ENCODE measurements at regions not wholly inside any gene's neighbourhood (a gene's known extent, or its start where the extent isn't known, plus 50 kb on each side); places are given as distances from the start of the nearest gene placed in this dataset.

DNA sequence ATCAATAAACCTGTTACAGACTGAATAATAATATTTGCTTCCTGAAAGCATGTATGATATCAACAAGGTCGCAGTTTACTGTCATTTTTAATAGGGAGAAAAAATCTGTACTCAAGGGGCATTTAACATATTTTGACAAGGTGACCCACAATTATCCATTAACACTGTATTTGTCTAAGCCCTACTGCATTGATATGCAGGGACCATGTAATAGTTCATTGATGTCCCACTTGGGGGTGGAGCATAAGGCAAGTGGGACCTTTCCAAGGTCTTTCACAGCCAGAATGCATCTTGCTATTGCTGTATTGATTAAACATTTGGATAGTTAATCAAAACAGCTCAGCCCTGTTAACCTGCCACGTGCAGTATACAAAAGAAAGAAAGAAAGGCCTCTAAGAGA lies 502.0 kb downstream of the NR2F1-AS1 start:
- CTCF ChIA-PET: no interaction called here
- H2AFZ ChIP-seq (ENCODE audit: insufficient read depth, low read depth, low read length, poor library complexity, severe bottlenecking): no peak overlapping the region

DNA sequence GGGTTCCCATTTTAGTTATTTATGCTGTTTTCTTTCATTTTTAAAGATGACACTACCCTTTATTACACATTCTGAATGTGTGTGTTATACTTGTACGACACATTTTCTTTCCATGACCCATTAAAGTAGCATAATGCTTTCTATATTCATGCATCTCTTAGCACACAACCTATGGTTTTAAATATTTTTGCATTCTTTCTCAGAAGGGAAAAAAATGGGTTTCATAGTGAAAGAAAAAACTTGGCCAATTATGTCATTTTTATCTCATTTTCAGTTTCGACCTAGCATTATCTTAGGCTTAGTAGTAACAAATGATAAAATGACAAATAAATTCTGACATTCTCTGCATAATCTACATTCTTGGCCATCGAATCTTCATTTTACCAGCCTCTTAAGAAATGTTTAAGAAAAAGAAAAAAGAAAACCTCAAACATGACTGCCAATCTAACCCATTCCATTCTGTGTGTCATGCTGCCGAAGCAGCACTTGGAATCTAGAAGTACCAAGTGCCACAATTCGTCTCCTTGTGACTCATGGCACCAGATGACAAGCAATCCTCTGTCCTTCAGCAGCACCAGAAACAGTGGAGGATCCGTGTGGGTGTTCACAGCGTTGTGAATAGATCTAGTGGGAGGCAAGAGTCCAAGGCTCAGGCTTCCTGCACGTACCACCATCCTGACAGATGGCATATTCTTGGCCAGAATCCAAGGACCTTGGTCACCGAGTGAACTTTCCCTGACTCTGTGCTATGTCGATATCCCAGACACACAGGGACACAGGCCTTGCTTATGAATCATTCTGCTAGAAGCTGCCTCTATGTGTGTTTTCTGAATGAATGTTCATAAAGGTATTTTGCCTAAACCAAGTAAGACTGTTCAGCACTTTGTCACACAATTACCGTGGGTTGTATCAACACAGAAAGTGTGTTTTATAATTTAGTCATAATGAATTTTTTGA lies 502.7 kb downstream of the NR2F1-AS1 start:
- Histone ChIP-seq H3K9me3 (ENCODE audit: control extremely low read depth in 1 of 3, control insufficient read depth in 2 of 3, insufficient read depth in 1 of 3, low read length in 2 of 3) (no peaks in the 10 kb centered on the region), H3K9ac (ENCODE audit: low read length) (no peak overlapping the region), H3K36me3 (replicated peaks in 1 of 2; ENCODE audit: control extremely low read depth in 1 of 2, control insufficient read depth in 1 of 2, extremely low read depth in 1 of 2, insufficient read depth in 2 of 2, low read length in 1 of 2) (no peaks in the 10 kb centered on the region), H3K4me3 (ENCODE audit: control extremely low read depth in 1 of 5, extremely low read depth in 1 of 5, insufficient read depth in 1 of 5, low read depth in 2 of 5, low read length in 4 of 5) (no peak overlapping the region), H3K79me2 (ENCODE audit: control insufficient read depth, insufficient read depth, low read length) (no peaks in the 10 kb centered on the region), H3K4me1 (ENCODE audit: control insufficient read depth in 2 of 2, insufficient read depth in 2 of 2, low read length in 2 of 2) (no peaks in the 10 kb centered on the region), H3K27me3 (replicated peaks in 1 of 4; ENCODE audit: control extremely low read depth in 1 of 4, control insufficient read depth in 3 of 4, insufficient read depth in 4 of 4, low read length in 3 of 4) (no peaks in the 10 kb centered on the region), H3K4me2 (replicated peaks; ENCODE audit: low read depth, low read length, poor library complexity, severe bottlenecking) (no peak overlapping the region), H3K27ac (ENCODE audit: low read length in 2 of 2) (no peak overlapping the region), H4K20me1 (ENCODE audit: control insufficient read depth, insufficient read depth, low read length, poor library complexity, severe bottlenecking) (no peaks in the 10 kb centered on the region), H2AFZ (ENCODE audit: insufficient read depth, low read depth, low read length, poor library complexity, severe bottlenecking) (no peak overlapping the region)
- Mint-ChIP-seq H3K27me3 (no peaks in the 10 kb centered on the region), H3K27ac (no peak overlapping the region), H3K4me3 (no peak overlapping the region), H3K4me1 (no peaks in the 10 kb centered on the region), H3K9me3 (ENCODE audit: insufficient read depth) (no peaks in the 10 kb centered on the region)
- TF ChIP-seq, protein P1, sequence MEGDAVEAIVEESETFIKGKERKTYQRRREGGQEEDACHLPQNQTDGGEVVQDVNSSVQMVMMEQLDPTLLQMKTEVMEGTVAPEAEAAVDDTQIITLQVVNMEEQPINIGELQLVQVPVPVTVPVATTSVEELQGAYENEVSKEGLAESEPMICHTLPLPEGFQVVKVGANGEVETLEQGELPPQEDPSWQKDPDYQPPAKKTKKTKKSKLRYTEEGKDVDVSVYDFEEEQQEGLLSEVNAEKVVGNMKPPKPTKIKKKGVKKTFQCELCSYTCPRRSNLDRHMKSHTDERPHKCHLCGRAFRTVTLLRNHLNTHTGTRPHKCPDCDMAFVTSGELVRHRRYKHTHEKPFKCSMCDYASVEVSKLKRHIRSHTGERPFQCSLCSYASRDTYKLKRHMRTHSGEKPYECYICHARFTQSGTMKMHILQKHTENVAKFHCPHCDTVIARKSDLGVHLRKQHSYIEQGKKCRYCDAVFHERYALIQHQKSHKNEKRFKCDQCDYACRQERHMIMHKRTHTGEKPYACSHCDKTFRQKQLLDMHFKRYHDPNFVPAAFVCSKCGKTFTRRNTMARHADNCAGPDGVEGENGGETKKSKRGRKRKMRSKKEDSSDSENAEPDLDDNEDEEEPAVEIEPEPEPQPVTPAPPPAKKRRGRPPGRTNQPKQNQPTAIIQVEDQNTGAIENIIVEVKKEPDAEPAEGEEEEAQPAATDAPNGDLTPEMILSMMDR (IDR thresholded peaks at IDR 0.05): no peak
- no peak for TF ChIP-seq EZH2 (IDR thresholded peaks at IDR 0.05; ENCODE audit: borderline replicate concordance, insufficient read depth, low read depth, low read length, poor library complexity, severe bottlenecking)
- DNase-seq (no peak), ATAC-seq (ENCODE audit: low read depth) (no peak)
- ChIA-PET POLR2A (no interaction called here), CTCF (no interaction called here)
- intact Hi-C loops (cut with micrococcal nuclease): no loop called here
- WGBS (ENCODE audit: insufficient coverage): 87% methylated on average over 7 of the region's 11 CpGs

More for the DNA sequence above, 502.0 kb downstream of the NR2F1-AS1 start:
- no CpG with 5 or more reads among the region's 2 CpGs for WGBS (ENCODE audit: insufficient coverage)
- no peaks in the 10 kb centered on the region for H3K27me3 Mint-ChIP-seq
- H3K36me3 ChIP-seq (replicated peaks in 1 of 2; ENCODE audit: control extremely low read depth in 1 of 2, control insufficient read depth in 1 of 2, extremely low read depth in 1 of 2, insufficient read depth in 2 of 2, low read length in 1 of 2): no peaks in the 10 kb centered on the region
- no peak overlapping the region for H3K4me2 ChIP-seq (replicated peaks; ENCODE audit: low read depth, low read length, poor library complexity, severe bottlenecking)
- no peak for DNase-seq
- H3K27ac Mint-ChIP-seq: no peak overlapping the region
- H3K9ac ChIP-seq (ENCODE audit: low read length): no peak overlapping the region
- H4K20me1 ChIP-seq (ENCODE audit: control insufficient read depth, insufficient read depth, low read length, poor library complexity, severe bottlenecking): no peaks in the 10 kb centered on the region
- POLR2A ChIA-PET: no interaction called here
- H3K4me3 Mint-ChIP-seq: no peak overlapping the region
- H3K4me1 ChIP-seq (ENCODE audit: control insufficient read depth in 2 of 2, insufficient read depth in 2 of 2, low read length in 2 of 2): no peaks in the 10 kb centered on the region
- intact Hi-C loops (cut with micrococcal nuclease): no loop called here
- no peak for TF ChIP-seq EZH2 (IDR thresholded peaks at IDR 0.05; ENCODE audit: borderline replicate concordance, insufficient read depth, low read depth, low read length, poor library complexity, severe bottlenecking)
- TF ChIP-seq, protein P1 (IDR thresholded peaks at IDR 0.05): no peak
- H3K9me3 Mint-ChIP-seq (ENCODE audit: insufficient read depth): no peaks in the 10 kb centered on the region
- no peak overlapping the region for H3K27ac ChIP-seq (ENCODE audit: low read length in 2 of 2)
- no peaks in the 10 kb centered on the region for H3K27me3 ChIP-seq (replicated peaks in 1 of 4; ENCODE audit: control extremely low read depth in 1 of 4, control insufficient read depth in 3 of 4, insufficient read depth in 4 of 4, low read length in 3 of 4)
- H3K79me2 ChIP-seq (ENCODE audit: control insufficient read depth, insufficient read depth, low read length): no peaks in the 10 kb centered on the region
- no peaks in the 10 kb centered on the region for H3K9me3 ChIP-seq (ENCODE audit: control extremely low read depth in 1 of 3, control insufficient read depth in 2 of 3, insufficient read depth in 1 of 3, low read length in 2 of 3)
- no peak for ATAC-seq (ENCODE audit: low read depth)
- no peak overlapping the region for H3K4me3 ChIP-seq (ENCODE audit: control extremely low read depth in 1 of 5, extremely low read depth in 1 of 5, insufficient read depth in 1 of 5, low read depth in 2 of 5, low read length in 4 of 5)
- no peaks in the 10 kb centered on the region for H3K4me1 Mint-ChIP-seq

All from B cell (primary cell).